Hepatocyte (in vitro differentiated cells): ENCODE measurements at regions not wholly inside any gene's neighbourhood (a gene's known extent, or its start where the extent isn't known, plus 50 kb on each side); places are given as distances from the start of the nearest gene placed in this dataset.

Experiments used
- EZH2 ChIP-seq: fragments of 200-600 bp; sonication (generic); IDR thresholded peaks from 2 replicates; pipeline ENCODE4 v1.6.1; 2016; ENCODE audit warnings: antibody characterized with exemption, mild to moderate bottlenecking, borderline replicate concordance
- EZH2phosphoT487 ChIP-seq: fragments of 200-600 bp; sonication (generic); IDR thresholded peaks from one replicate; pipeline ENCODE4 v1.6.1; 2018; ENCODE audit warnings: antibody characterized with exemption, mild to moderate bottlenecking, low read depth, moderate library complexity; ENCODE audit not compliant: unreplicated experiment, severe bottlenecking
- TF ChIP-seq, protein P1 (sequence below): fragments of 200-600 bp; sonication (generic); IDR thresholded peaks from 2 replicates; pipeline ENCODE4 v1.5.1; 2016; ENCODE audit warnings: antibody characterized with exemption, mild to moderate bottlenecking; ENCODE audit not compliant: poor library complexity

DNA sequence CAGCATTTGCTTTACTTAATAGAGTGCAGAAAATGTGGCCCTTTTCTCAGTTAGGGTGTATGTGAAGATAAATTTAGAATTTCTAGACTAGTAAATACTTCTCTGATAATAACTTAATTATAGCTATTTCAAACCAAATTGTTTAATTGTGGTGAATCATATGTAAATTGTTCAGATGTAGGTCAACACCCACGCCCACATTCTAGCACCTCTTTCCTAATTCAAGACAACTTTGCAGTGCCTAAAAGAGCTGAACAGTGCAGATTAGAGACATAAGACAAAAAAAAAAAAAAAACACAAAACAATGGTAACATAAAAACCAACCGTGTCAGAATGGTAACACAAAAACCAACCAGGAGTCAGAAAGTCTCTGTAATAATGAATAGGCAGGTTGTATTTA, 758.3 kb downstream of the USP25 start:
- TF ChIP-seq, protein P1, sequence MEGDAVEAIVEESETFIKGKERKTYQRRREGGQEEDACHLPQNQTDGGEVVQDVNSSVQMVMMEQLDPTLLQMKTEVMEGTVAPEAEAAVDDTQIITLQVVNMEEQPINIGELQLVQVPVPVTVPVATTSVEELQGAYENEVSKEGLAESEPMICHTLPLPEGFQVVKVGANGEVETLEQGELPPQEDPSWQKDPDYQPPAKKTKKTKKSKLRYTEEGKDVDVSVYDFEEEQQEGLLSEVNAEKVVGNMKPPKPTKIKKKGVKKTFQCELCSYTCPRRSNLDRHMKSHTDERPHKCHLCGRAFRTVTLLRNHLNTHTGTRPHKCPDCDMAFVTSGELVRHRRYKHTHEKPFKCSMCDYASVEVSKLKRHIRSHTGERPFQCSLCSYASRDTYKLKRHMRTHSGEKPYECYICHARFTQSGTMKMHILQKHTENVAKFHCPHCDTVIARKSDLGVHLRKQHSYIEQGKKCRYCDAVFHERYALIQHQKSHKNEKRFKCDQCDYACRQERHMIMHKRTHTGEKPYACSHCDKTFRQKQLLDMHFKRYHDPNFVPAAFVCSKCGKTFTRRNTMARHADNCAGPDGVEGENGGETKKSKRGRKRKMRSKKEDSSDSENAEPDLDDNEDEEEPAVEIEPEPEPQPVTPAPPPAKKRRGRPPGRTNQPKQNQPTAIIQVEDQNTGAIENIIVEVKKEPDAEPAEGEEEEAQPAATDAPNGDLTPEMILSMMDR, result no peak
- TF ChIP-seq EZH2phosphoT487 (no peak), EZH2 (no peak)
